ENCODE measurements at regions not wholly inside any gene's neighbourhood (a gene's known extent, or its start where the extent isn't known, plus 50 kb on each side); places are given as distances from the start of the nearest gene placed in this dataset.

DNA sequence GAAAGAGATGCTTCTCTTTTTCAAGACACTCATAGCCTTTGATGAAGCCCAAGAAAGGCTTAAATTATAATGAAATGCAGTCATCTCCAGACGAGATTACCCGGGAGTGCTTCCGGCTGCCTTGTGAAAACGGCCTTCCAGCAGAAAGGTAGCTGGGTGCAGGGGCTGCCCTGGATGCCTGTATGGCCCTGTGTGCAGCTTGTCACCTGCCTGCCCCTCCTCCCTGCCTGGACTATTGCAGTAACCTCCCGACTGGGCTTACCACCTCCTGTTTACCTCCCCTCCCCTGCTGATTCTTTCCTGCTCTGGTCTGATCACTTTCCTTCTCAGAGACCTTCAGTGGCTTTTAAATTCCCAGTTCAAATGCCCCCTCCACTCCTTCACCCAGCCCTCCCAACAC is 126.4 kb upstream of the SYT13 start:
- Histone ChIP-seq H3K27me3 (ENCODE audit: insufficient read depth, low read depth) (no peaks in the 10 kb centered on the region), H4K20me1 (ENCODE audit: insufficient read depth) (no peaks in the 10 kb centered on the region), H3K4me2 (no peak overlapping the region), H3K79me2 (ENCODE audit: insufficient read depth, low read depth) (no peaks in the 10 kb centered on the region), H3K4me1 (ENCODE audit: low read depth, poor library complexity, severe bottlenecking) (no peaks in the 10 kb centered on the region), H3K4me3 (IDR thresholded peaks at IDR 0.05; ENCODE audit: insufficient read depth, low read depth, low read length) (no peak overlapping the region), H2AFZ (ENCODE audit: low read depth) (no peak overlapping the region), H3K27ac (no peak overlapping the region), H3K9ac (no peak overlapping the region), H3K36me3 (ENCODE audit: insufficient read depth) (no peaks in the 10 kb centered on the region)
- no peak for TF ChIP-seq CTCF (conservative IDR thresholded peaks at IDR 0.05; ENCODE audit: low read depth, low read length)

GRCh38 chr11:45412051-45412471 is 125.9 kb upstream of the SYT13 start:
- H2AFZ ChIP-seq (ENCODE audit: low read depth), result no peak overlapping the region
- H3K27me3 ChIP-seq (ENCODE audit: insufficient read depth, low read depth), result no peaks in the 10 kb centered on the region
- no peak overlapping the region for H3K27ac ChIP-seq
- H3K79me2 ChIP-seq (ENCODE audit: insufficient read depth, low read depth), result no peaks in the 10 kb centered on the region
- H4K20me1 ChIP-seq (ENCODE audit: insufficient read depth), result no peaks in the 10 kb centered on the region
- H3K4me3 ChIP-seq (IDR thresholded peaks at IDR 0.05; ENCODE audit: insufficient read depth, low read depth, low read length), result no peak overlapping the region
- H3K36me3 ChIP-seq (ENCODE audit: insufficient read depth), result no peaks in the 10 kb centered on the region
- no peak overlapping the region for H3K4me2 ChIP-seq
- no peak for TF ChIP-seq CTCF (conservative IDR thresholded peaks at IDR 0.05; ENCODE audit: low read depth, low read length)
- H3K4me1 ChIP-seq (ENCODE audit: low read depth, poor library complexity, severe bottlenecking), result no peaks in the 10 kb centered on the region
- no peak overlapping the region for H3K9ac ChIP-seq

DNA sequence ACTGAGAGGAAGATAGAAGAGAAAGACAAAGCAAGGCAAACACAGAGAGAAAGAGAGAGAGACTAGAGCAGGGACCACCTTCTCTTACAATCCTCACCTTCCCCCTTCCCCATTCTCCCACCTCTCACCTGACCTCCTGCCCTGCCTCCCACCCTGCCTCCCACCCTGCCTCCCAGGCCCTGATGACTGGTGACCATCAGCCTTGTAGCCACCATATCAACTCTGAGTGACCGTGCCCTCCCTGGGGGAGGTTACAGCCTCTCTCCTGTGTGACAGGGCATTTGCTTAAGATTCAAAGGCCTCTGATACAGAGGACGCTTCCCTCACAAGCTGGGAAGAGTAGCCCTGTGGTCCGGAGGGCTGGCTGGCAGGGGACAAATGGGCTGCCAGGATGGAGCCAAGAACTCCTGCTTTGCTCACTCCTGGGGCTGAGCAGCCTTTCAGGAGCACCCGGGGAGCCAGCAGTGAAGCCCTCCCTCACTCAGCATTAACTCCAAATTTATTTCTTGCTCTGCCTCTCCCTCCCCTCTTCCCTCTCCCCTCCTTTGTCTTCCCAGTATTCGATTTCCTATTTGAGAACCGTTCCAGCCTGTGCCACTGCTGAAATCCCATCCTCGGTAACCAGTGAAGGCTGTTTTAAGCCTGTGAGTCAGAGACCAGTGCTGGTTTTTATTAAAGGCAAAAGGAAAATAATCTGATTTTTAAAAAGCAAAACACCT is 125.2 kb upstream of the SYT13 start:
- Histone ChIP-seq H3K27ac (no peak overlapping the region), H3K27me3 (ENCODE audit: insufficient read depth, low read depth) (no peaks in the 10 kb centered on the region), H3K4me2 (no peak overlapping the region), H4K20me1 (ENCODE audit: insufficient read depth) (no peaks in the 10 kb centered on the region), H2AFZ (ENCODE audit: low read depth) (no peak overlapping the region), H3K79me2 (ENCODE audit: insufficient read depth, low read depth) (no peaks in the 10 kb centered on the region), H3K4me3 (IDR thresholded peaks at IDR 0.05; ENCODE audit: insufficient read depth, low read depth, low read length) (no peak overlapping the region), H3K36me3 (ENCODE audit: insufficient read depth) (no peaks in the 10 kb centered on the region), H3K4me1 (ENCODE audit: low read depth, poor library complexity, severe bottlenecking) (no peaks in the 10 kb centered on the region), H3K9ac (no peak overlapping the region)
- no peak for TF ChIP-seq CTCF (conservative IDR thresholded peaks at IDR 0.05; ENCODE audit: low read depth, low read length)

DNA sequence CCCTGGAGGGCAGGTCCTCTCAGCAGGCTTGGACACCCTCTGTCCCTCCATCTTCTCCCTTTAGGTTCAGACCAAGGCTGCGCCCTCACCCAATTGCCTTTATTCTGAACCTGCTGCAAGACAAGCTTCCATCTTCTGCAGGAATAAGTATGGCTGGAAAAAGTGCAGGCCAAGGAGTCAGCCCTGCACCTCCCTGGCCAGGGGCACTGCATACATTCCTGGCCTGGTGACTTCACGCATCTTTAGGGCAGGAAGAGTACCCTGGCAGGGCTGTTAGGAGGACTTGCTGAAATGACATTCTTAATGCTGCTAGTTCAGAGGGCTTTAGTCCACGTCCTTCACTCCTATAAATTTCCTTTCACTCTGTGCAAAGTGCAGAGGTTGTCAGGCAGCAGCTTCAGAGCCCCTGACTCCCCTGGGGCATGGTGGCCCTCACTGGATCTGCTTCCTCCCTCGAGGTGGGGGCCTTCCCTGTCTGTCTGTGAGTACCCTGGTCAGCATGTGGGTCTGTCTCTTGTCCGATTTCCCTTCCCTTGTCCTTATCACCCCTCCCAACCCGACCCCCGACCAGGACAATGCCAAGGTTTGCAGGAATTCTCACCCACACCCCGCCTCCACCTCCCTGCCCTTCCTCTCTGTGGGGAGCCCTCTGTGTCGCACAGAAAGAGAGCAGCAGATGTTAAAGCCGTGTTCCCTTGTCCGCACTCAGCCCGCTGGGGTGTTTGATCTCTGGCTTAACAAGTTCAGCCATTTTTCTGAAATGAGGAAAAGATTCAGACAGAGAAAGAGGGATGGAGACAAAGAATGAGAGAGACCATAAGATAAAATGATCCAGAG is 124.5 kb upstream of the SYT13 start:
- H4K20me1 ChIP-seq (ENCODE audit: insufficient read depth), result no peaks in the 10 kb centered on the region
- H3K27me3 ChIP-seq (ENCODE audit: insufficient read depth, low read depth), result no peaks in the 10 kb centered on the region
- no peaks in the 10 kb centered on the region for H3K4me1 ChIP-seq (ENCODE audit: low read depth, poor library complexity, severe bottlenecking)
- H3K79me2 ChIP-seq (ENCODE audit: insufficient read depth, low read depth), result no peaks in the 10 kb centered on the region
- H2AFZ ChIP-seq (ENCODE audit: low read depth), result no peak overlapping the region
- no peak overlapping the region for H3K4me3 ChIP-seq (IDR thresholded peaks at IDR 0.05; ENCODE audit: insufficient read depth, low read depth, low read length)
- H3K4me2 ChIP-seq, result no peak overlapping the region
- no peak overlapping the region for H3K27ac ChIP-seq
- H3K9ac ChIP-seq, result no peak overlapping the region
- TF ChIP-seq CTCF (conservative IDR thresholded peaks at IDR 0.05; ENCODE audit: low read depth, low read length), result no peak
- H3K36me3 ChIP-seq (ENCODE audit: insufficient read depth), result no peaks in the 10 kb centered on the region

Data from KMS-11 (cell line).